Peyer's patch (tissue), 4 donors: ENCODE measurements at regions not wholly inside any gene's neighbourhood (a gene's known extent, or its start where the extent isn't known, plus 50 kb on each side); places are given as distances from the start of the nearest gene placed in this dataset.
A peak's percentile ranks its signal among the peaks of the same experiment; 100 is the strongest.
"Not testable (repeated sequence)": the region's sequence is repeated elsewhere in the genome, so short reads cannot be mapped to it uniquely, and the experiment has no call there.

Source experiments
- DNase-seq, 3 donors: peaks; one replicate each; pipeline ENCODE4 v3.0.0-alpha.2; 2017 to 2019
- H3K27ac ChIP-seq, 4 donors: fragments of 200-600 bp; sonication (generic); one replicate each; pipeline ENCODE4 v1.5.1; 2016 to 2019
- H3K27me3 ChIP-seq, 2 donors: fragments of 200-600 bp; sonication (generic); one replicate each; pipeline ENCODE4 v1.5.1; 2019
- H3K36me3 ChIP-seq, 3 donors: fragments of 200-600 bp; sonication (generic); one replicate each; pipeline ENCODE4 v1.5.1; 2016 to 2019
- H3K4me1 ChIP-seq, 4 donors: fragments of 200-600 bp; sonication (generic); one replicate each; pipeline ENCODE4 v1.5.1; 2016 to 2019
- H3K4me3 ChIP-seq, 4 donors: fragments of 200-600 bp; sonication (generic); 1 replicate in 3 of 4; 2 replicates in 1 of 4; pipeline ENCODE4 v1.5.1; 2016 to 2019; ENCODE audit warnings: mild to moderate bottlenecking in 1 of 4
- H3K9me3 ChIP-seq, 4 donors: fragments of 200-600 bp; sonication (generic); one replicate each; pipeline ENCODE4 v1.5.1; 2016 to 2019; ENCODE audit warnings: mild to moderate bottlenecking in 1 of 4
- CTCF ChIP-seq, 6 experiments: fragments of 450-650 bp in 4 of 6; fragments of 200-600 bp in 2 of 6; sonication (generic) in 1 of 6; IDR thresholded peaks; one replicate each; pipeline ENCODE4 v1.5.1; 2017 to 2019; ENCODE audit warnings: antibody characterized with exemption in 6 of 6, mild to moderate bottlenecking in 3 of 6, moderate library complexity in 1 of 6
- POLR2A ChIP-seq, 2 donors: fragments of 450-650 bp; IDR thresholded peaks; one replicate each; pipeline ENCODE4 v1.5.1; 2017; ENCODE audit warnings: antibody characterized with exemption in 2 of 2, mild to moderate bottlenecking in 2 of 2, moderate library complexity in 2 of 2

GRCh38 chr7:85685901-85686300 is 499.0 kb upstream of the SEMA3D start:
- TF ChIP-seq CTCF (IDR thresholded peaks at IDR 0.05) (no peak), POLR2A (IDR thresholded peaks at IDR 0.05) (no peak)

GRCh38 chr7:85682833-85683620 is 496.2 kb upstream of the SEMA3D start:
- no peaks in the 10 kb centered on the region for H3K9me3 ChIP-seq
- H3K4me3 ChIP-seq = no peak overlapping the region
- no peaks in the 10 kb centered on the region for H3K27me3 ChIP-seq
- H3K36me3 ChIP-seq = no peaks in the 10 kb centered on the region
- H3K27ac ChIP-seq = no peak overlapping the region
- TF ChIP-seq POLR2A (IDR thresholded peaks at IDR 0.05) (no peak), CTCF (IDR thresholded peaks at IDR 0.05) (no peak)
- no peaks in the 10 kb centered on the region for H3K4me1 ChIP-seq
- DNase-seq = no peak

More at GRCh38 chr7:85685901-85686300, 499.0 kb upstream of the SEMA3D start:
- Histone ChIP-seq H3K9me3 (no peaks in the 10 kb centered on the region), H3K27ac (no peak overlapping the region), H3K27me3 (no peaks in the 10 kb centered on the region), H3K4me3 (no peak overlapping the region), H3K36me3 (no peaks in the 10 kb centered on the region), H3K4me1 (no peaks in the 10 kb centered on the region)
- no peak for DNase-seq

GRCh38 chr7:85681241-85681640 is 494.4 kb upstream of the SEMA3D start:
- no peaks in the 10 kb centered on the region for H3K4me1 ChIP-seq
- no peaks in the 10 kb centered on the region for H3K9me3 ChIP-seq
- no peak overlapping the region for H3K27ac ChIP-seq
- H3K36me3 ChIP-seq = no peaks in the 10 kb centered on the region
- TF ChIP-seq POLR2A (IDR thresholded peaks at IDR 0.05) (no peak), CTCF (IDR thresholded peaks at IDR 0.05) (no peak)
- no peak for DNase-seq
- H3K4me3 ChIP-seq = no peak overlapping the region
- H3K27me3 ChIP-seq = no peaks in the 10 kb centered on the region

- H3K4me1 ChIP-seq, H3K27me3 ChIP-seq, H3K27ac ChIP-seq, DNase-seq, H3K4me3 ChIP-seq, H3K9me3 ChIP-seq, H3K36me3 ChIP-seq: not testable (repeated sequence)
Observed at GRCh38 chr7:85675093-85675492, 488.2 kb upstream of the SEMA3D start.

- Histone ChIP-seq H3K4me1 (no peaks in the 10 kb centered on the region), H3K27me3 (no peaks in the 10 kb centered on the region), H3K9me3 (no peaks in the 10 kb centered on the region), H3K27ac (no peak overlapping the region), H3K4me3 (no peak overlapping the region), H3K36me3 (no peaks in the 10 kb centered on the region)
- peak in 1 of 3 donors; percentile 49 for DNase-seq
- no peak for TF ChIP-seq CTCF (IDR thresholded peaks at IDR 0.05)
- TF ChIP-seq POLR2A (IDR thresholded peaks at IDR 0.05) = no peak
Observed at GRCh38 chr7:85673876-85674275, 487.0 kb upstream of the SEMA3D start.

- H3K27me3 ChIP-seq = no peaks in the 10 kb centered on the region
- H3K4me1 ChIP-seq = no peaks in the 10 kb centered on the region
- TF ChIP-seq CTCF (IDR thresholded peaks at IDR 0.05) (no peak), POLR2A (IDR thresholded peaks at IDR 0.05) (no peak)
- H3K27ac ChIP-seq = no peak overlapping the region
- no peak overlapping the region for H3K4me3 ChIP-seq
- no peaks in the 10 kb centered on the region for H3K36me3 ChIP-seq
- no peaks in the 10 kb centered on the region for H3K9me3 ChIP-seq
- DNase-seq = no peak
Observed at GRCh38 chr7:85669225-85669624, 482.4 kb upstream of the SEMA3D start.
